Osteoblast (primary cell): ENCODE measurements at regions not wholly inside any gene's neighbourhood (a gene's known extent, or its start where the extent isn't known, plus 50 kb on each side); places are given as distances from the start of the nearest gene placed in this dataset.

Experiments used
- DNase-seq: peaks from one replicate; pipeline ENCODE4 v3.0.0; 2011; ENCODE audit warnings: low spot score, mixed read lengths; ENCODE audit not compliant: insufficient read length; ENCODE audit errors: missing footprints
- H2AFZ ChIP-seq: 2 replicates; pipeline ENCODE4 v1.6.0; 2011; ENCODE audit warnings: mild to moderate bottlenecking, low read length
- H3K27ac ChIP-seq: 2 replicates; pipeline ENCODE4 v1.5.1; 2011; ENCODE audit warnings: mild to moderate bottlenecking, low read depth, low read length, moderate library complexity
- H3K27me3 ChIP-seq: 2 replicates; pipeline ENCODE4 v1.6.0; 2012; ENCODE audit warnings: mild to moderate bottlenecking, control low read depth, inconsistent platforms, low read length, moderate library complexity; ENCODE audit not compliant: insufficient read depth
- H3K36me3 ChIP-seq: 2 replicates; pipeline ENCODE4 v1.5.1; 2011; ENCODE audit warnings: mild to moderate bottlenecking, low read length, control low read depth, moderate library complexity; ENCODE audit not compliant: insufficient read depth
- H3K4me1 ChIP-seq: 2 replicates; pipeline ENCODE4 v1.5.1; 2011; ENCODE audit warnings: mild to moderate bottlenecking, low read length, control low read depth, moderate library complexity; ENCODE audit not compliant: insufficient read depth
- H3K4me2 ChIP-seq: 2 replicates; pipeline ENCODE4 v1.6.0; 2011; ENCODE audit warnings: mild to moderate bottlenecking, low read length; ENCODE audit not compliant: insufficient read depth
- H3K4me3 ChIP-seq: fragments of 200-600 bp; sonication (generic); 3 replicates; pipeline ENCODE4 v1.5.1; 2012; ENCODE audit warnings: mild to moderate bottlenecking, low read length, inconsistent platforms; ENCODE audit not compliant: insufficient read depth
- H3K79me2 ChIP-seq: 2 replicates; pipeline ENCODE4 v1.6.0; 2012; ENCODE audit warnings: mild to moderate bottlenecking, low read length, control low read depth, inconsistent platforms; ENCODE audit not compliant: insufficient read depth
- H3K9me3 ChIP-seq: 2 replicates; pipeline ENCODE4 v1.5.1; 2011; ENCODE audit warnings: low read depth, low read length, control low read depth
- H4K20me1 ChIP-seq: 2 replicates; pipeline ENCODE4 v1.6.0; 2012; ENCODE audit warnings: mild to moderate bottlenecking, low read length, control low read depth; ENCODE audit not compliant: insufficient read depth
- CTCF ChIP-seq: IDR thresholded peaks from 2 replicates; pipeline ENCODE4 v1.5.1; 2011; ENCODE audit warnings: mild to moderate bottlenecking, low read depth, low read length, moderate library complexity; ENCODE audit errors: extremely low read depth

GRCh38 chr1:81165963-81166362 lies 634.8 kb upstream of the ADGRL2 start:
- Histone ChIP-seq H3K36me3 (no peaks in the 10 kb centered on the region), H3K79me2 (no peaks in the 10 kb centered on the region), H3K4me3 (no peak overlapping the region), H3K4me2 (no peak overlapping the region), H3K27ac (no peak overlapping the region), H3K27me3 (no peaks in the 10 kb centered on the region), H3K9me3 (no peaks in the 10 kb centered on the region), H2AFZ (no peak overlapping the region), H3K4me1 (no peaks in the 10 kb centered on the region), H4K20me1 (no peaks in the 10 kb centered on the region)
- DNase-seq = no peak
- TF ChIP-seq CTCF = no peak

GRCh38 chr1:81160696-81161095 lies 640.0 kb upstream of the ADGRL2 start:
- TF ChIP-seq CTCF = no peak
- Histone ChIP-seq H3K4me2 (no peak overlapping the region), H2AFZ (no peak overlapping the region), H3K4me1 (no peaks in the 10 kb centered on the region), H3K4me3 (no peak overlapping the region), H3K9me3 (no peaks in the 10 kb centered on the region), H3K36me3 (no peaks in the 10 kb centered on the region), H3K27me3 (no peaks in the 10 kb centered on the region), H4K20me1 (no peaks in the 10 kb centered on the region), H3K79me2 (no peaks in the 10 kb centered on the region), H3K27ac (no peak overlapping the region)
- DNase-seq = no peak

- no peak for DNase-seq
- H3K79me2 ChIP-seq = no peaks in the 10 kb centered on the region
- H3K27me3 ChIP-seq = no peaks in the 10 kb centered on the region
- H3K4me1 ChIP-seq = no peaks in the 10 kb centered on the region
- H3K36me3 ChIP-seq = no peaks in the 10 kb centered on the region
- H4K20me1 ChIP-seq = no peaks in the 10 kb centered on the region
- no peak overlapping the region for H3K27ac ChIP-seq
- no peak overlapping the region for H2AFZ ChIP-seq
- no peaks in the 10 kb centered on the region for H3K9me3 ChIP-seq
- H3K4me2 ChIP-seq = no peak overlapping the region
- no peak for TF ChIP-seq CTCF
- H3K4me3 ChIP-seq = no peak overlapping the region
Observed at GRCh38 chr1:81158592-81158991, 642.1 kb upstream of the ADGRL2 start.

GRCh38 chr1:81157686-81158085 lies 643.0 kb upstream of the ADGRL2 start:
- Histone ChIP-seq H3K79me2 (no peaks in the 10 kb centered on the region), H3K36me3 (no peaks in the 10 kb centered on the region), H4K20me1 (no peaks in the 10 kb centered on the region), H3K9me3 (no peaks in the 10 kb centered on the region), H3K27ac (no peak overlapping the region), H3K4me2 (no peak overlapping the region), H3K27me3 (no peaks in the 10 kb centered on the region), H2AFZ (no peak overlapping the region), H3K4me1 (no peaks in the 10 kb centered on the region), H3K4me3 (no peak overlapping the region)
- DNase-seq = no peak
- no peak for TF ChIP-seq CTCF
